NCI-H345 treated with DMSO at 0.1 percent for 48 hours (cell line): ENCODE measurements at regions not wholly inside any gene's neighbourhood (a gene's known extent, or its start where the extent isn't known, plus 50 kb on each side); places are given as distances from the start of the nearest gene placed in this dataset.
"Not testable (repeated sequence)": the region's sequence is repeated elsewhere in the genome, so short reads cannot be mapped to it uniquely, and the experiment has no call there.

ENCODE experiments used
- DNase-seq: peaks from one replicate; lab custom pipeline; 2025; ENCODE audit not compliant: unreplicated experiment; lab: John Stamatoyannopoulos, UW

- not testable (repeated sequence) for DNase-seq
Measured at GRCh38 chr4:67412153-67412712, 133.1 kb downstream of the CENPC start.

GRCh38 chr4:67403342-67403741 lies 142.0 kb downstream of the CENPC start:
- no peak for DNase-seq

- DNase-seq = no peak
Measured at GRCh38 chr4:67401902-67402301, 143.4 kb downstream of the CENPC start.

GRCh38 chr4:67397931-67398330 lies 147.4 kb downstream of the CENPC start:
- no peak for DNase-seq

GRCh38 chr4:67397031-67397430 lies 148.3 kb downstream of the CENPC start:
- DNase-seq = no peak

- no peak for DNase-seq
Measured at GRCh38 chr4:67396008-67396407, 149.3 kb downstream of the CENPC start.

- no peak for DNase-seq
Measured at GRCh38 chr4:67394879-67395278, 150.4 kb downstream of the CENPC start.

- peak; percentile 4 for DNase-seq
Measured at GRCh38 chr4:67393699-67394281, 151.5 kb downstream of the CENPC start.

GRCh38 chr4:67393007-67393406 lies 152.3 kb downstream of the CENPC start:
- DNase-seq = no peak

- DNase-seq = not testable (repeated sequence)
Measured at GRCh38 chr4:67381406-67381804, 163.9 kb downstream of the CENPC start.

- DNase-seq = not testable (repeated sequence)
Measured at GRCh38 chr4:67380702-67381405, 164.4 kb downstream of the CENPC start.

GRCh38 chr4:67380154-67380553 lies 165.1 kb downstream of the CENPC start:
- no peak for DNase-seq

GRCh38 chr4:67375291-67375690 lies 170.0 kb downstream of the CENPC start:
- DNase-seq = no peak

- DNase-seq = no peak
Measured at GRCh38 chr4:67371615-67372014, 173.7 kb downstream of the CENPC start.

GRCh38 chr4:67366311-67366861 lies 178.9 kb downstream of the CENPC start:
- no peak for DNase-seq

- DNase-seq = no peak
Measured at GRCh38 chr4:67365661-67366245, 179.6 kb downstream of the CENPC start.

GRCh38 chr4:67355806-67356205 lies 189.5 kb downstream of the CENPC start:
- DNase-seq = no peak

GRCh38 chr4:67346654-67347053 lies 198.6 kb downstream of the CENPC start:
- no peak for DNase-seq

- DNase-seq = no peak
Measured at GRCh38 chr4:67344594-67345380, 200.5 kb downstream of the CENPC start.

GRCh38 chr4:67343199-67343598 lies 202.1 kb downstream of the CENPC start:
- DNase-seq = no peak

- DNase-seq = no peak
Measured at GRCh38 chr4:67342291-67342690, 203.0 kb downstream of the CENPC start.
